Upper lobe of left lung (tissue), 6 donors: ENCODE measurements at regions not wholly inside any gene's neighbourhood (a gene's known extent, or its start where the extent isn't known, plus 50 kb on each side); places are given as distances from the start of the nearest gene placed in this dataset.

ENCODE experiments used
- ATAC-seq, 2 donors: fragments of 200-7000 bp; cut with Tn5 transposase; one replicate each; pipeline ENCODE4 v1.9.1; 2022; ENCODE audit warnings: mild to moderate bottlenecking in 2 of 2, moderate library complexity in 2 of 2; ENCODE audit not compliant: low FRiP score in 2 of 2
- DNase-seq, 2 donors: peaks; one replicate each; pipeline ENCODE4 v3.0.0-alpha.2; 2019 to 2020
- H3K27ac ChIP-seq, 4 donors: fragments of 200-600 bp; sonication (generic); one replicate each; pipeline ENCODE4 v1.5.1; 2016 to 2019
- H3K27me3 ChIP-seq, 4 donors: fragments of 200-600 bp; sonication (generic); one replicate each; pipeline ENCODE4 v1.5.1; 2017 to 2019
- H3K36me3 ChIP-seq, 4 donors: fragments of 200-600 bp; sonication (generic); one replicate each; pipeline ENCODE4 v1.5.1; 2016 to 2019
- H3K4me1 ChIP-seq, 4 donors: fragments of 200-600 bp; sonication (generic); one replicate each; pipeline ENCODE4 v1.5.1; 2018 to 2019
- H3K4me3 ChIP-seq, 4 donors: fragments of 200-600 bp; sonication (generic); one replicate each; pipeline ENCODE4 v1.5.1; 2017 to 2019; ENCODE audit warnings: mild to moderate bottlenecking in 2 of 4, moderate library complexity in 1 of 4
- H3K9me3 ChIP-seq, 4 donors: fragments of 200-600 bp; sonication (generic); one replicate each; pipeline ENCODE4 v1.5.1; 2018 to 2019
- CTCF ChIP-seq, 6 experiments: fragments of 450-650 bp in 4 of 6; fragments of 200-600 bp in 2 of 6; sonication (generic) in 2 of 6; IDR thresholded peaks; one replicate each; pipeline ENCODE4 v1.5.1; 2016 to 2019; ENCODE audit warnings: antibody characterized with exemption in 6 of 6
- EP300 ChIP-seq, 4 donors: sonication (generic); formaldehyde crosslinking; IDR thresholded peaks; one replicate each; pipeline ENCODE4 v1.5.1; 2017; ENCODE audit warnings: antibody characterized with exemption in 4 of 4, control low read depth in 2 of 4
- POLR2A ChIP-seq, 4 donors: fragments of 450-650 bp; IDR thresholded peaks; one replicate each; pipeline ENCODE4 v1.5.1; 2016 to 2017; ENCODE audit warnings: antibody characterized with exemption in 4 of 4, mild to moderate bottlenecking in 2 of 4
- POLR2AphosphoS5 ChIP-seq, 2 donors: sonication (generic); formaldehyde crosslinking; IDR thresholded peaks; one replicate each; pipeline ENCODE4 v1.5.1; 2017; ENCODE audit warnings: antibody characterized with exemption in 2 of 2
- WGBS, 2 donors: methylation state at CpG; one replicate each; pipeline ENCODE4 v1.1.5; 2017 to 2018; 5-methylcytosine and 5-hydroxymethylcytosine counted together
- donor health status: DM: no; HTN: no; CAD: no; lungs with moderate emphysema.
- donor health status: DM: no; HTN: yes; CAD: no; lungs with severe emphysema.

- no peak for ATAC-seq
- WGBS, 2 donors = 84 to 87% methylated on average over 3 of the region's 3 CpGs
- no peak for TF ChIP-seq CTCF (IDR thresholded peaks at IDR 0.05)
- TF ChIP-seq POLR2A (IDR thresholded peaks at IDR 0.05) = no peak
- TF ChIP-seq POLR2AphosphoS5 (IDR thresholded peaks at IDR 0.05) = no peak
- no peak for TF ChIP-seq EP300 (IDR thresholded peaks at IDR 0.05)
- H3K27ac ChIP-seq = no peak overlapping the region
- H3K36me3 ChIP-seq = no peaks in the 10 kb centered on the region
- peaks cover 0 to 10% (median 3%) of the 10 kb centered on the region in 4 donors for H3K4me1 ChIP-seq
- peaks cover 0 to 8% (median 0%) of the 10 kb centered on the region in 4 donors for H3K27me3 ChIP-seq
- DNase-seq = no peak
- no peak overlapping the region for H3K4me3 ChIP-seq
- H3K9me3 ChIP-seq = no peaks in the 10 kb centered on the region
Measured at GRCh38 chr9:36768677-36769076, 196.0 kb downstream of the MELK start.

GRCh38 chr9:36770025-36770424 lies 197.3 kb downstream of the MELK start:
- no peaks in the 10 kb centered on the region for H3K36me3 ChIP-seq
- H3K9me3 ChIP-seq = no peaks in the 10 kb centered on the region
- TF ChIP-seq POLR2A (IDR thresholded peaks at IDR 0.05) (no peak), POLR2AphosphoS5 (IDR thresholded peaks at IDR 0.05) (no peak), EP300 (IDR thresholded peaks at IDR 0.05) (no peak), CTCF (IDR thresholded peaks at IDR 0.05) (no peak)
- 72 to 82% methylated on average over 8 to 9 of the region's 9 CpGs for WGBS, 2 donors
- DNase-seq (no peak), ATAC-seq (no peak)
- no peak overlapping the region for H3K4me3 ChIP-seq
- no peak overlapping the region for H3K27ac ChIP-seq
- peaks cover 0 to 10% (median 3%) of the 10 kb centered on the region in 4 donors for H3K4me1 ChIP-seq
- peaks cover 0 to 8% (median 0%) of the 10 kb centered on the region in 4 donors for H3K27me3 ChIP-seq

GRCh38 chr9:36772449-36773403 lies 200.0 kb downstream of the MELK start:
- Histone ChIP-seq H3K4me1 (no peaks in the 10 kb centered on the region), H3K27ac (no peak overlapping the region), H3K36me3 (no peaks in the 10 kb centered on the region), H3K27me3 (peaks cover 0 to 8% (median 0%) of the 10 kb centered on the region in 4 donors), H3K4me3 (no peak overlapping the region), H3K9me3 (no peaks in the 10 kb centered on the region)
- DNase-seq (no peak), ATAC-seq (no peak)
- TF ChIP-seq EP300 (IDR thresholded peaks at IDR 0.05) (no peak), POLR2A (IDR thresholded peaks at IDR 0.05) (no peak)
- 33 to 41% methylated on average over 14 to 18 of the region's 18 CpGs for WGBS, 2 donors

GRCh38 chr9:36778682-36779081 lies 206.0 kb downstream of the MELK start:
- DNase-seq = no peak
- Histone ChIP-seq H3K4me3 (no peak overlapping the region), H3K27me3 (no peaks in the 10 kb centered on the region), H3K9me3 (no peaks in the 10 kb centered on the region), H3K27ac (no peak overlapping the region), H3K36me3 (no peaks in the 10 kb centered on the region), H3K4me1 (no peaks in the 10 kb centered on the region)
- TF ChIP-seq POLR2A (IDR thresholded peaks at IDR 0.05) (no peak), CTCF (IDR thresholded peaks at IDR 0.05) (no peak), POLR2AphosphoS5 (IDR thresholded peaks at IDR 0.05) (no peak), EP300 (IDR thresholded peaks at IDR 0.05) (no peak)
- WGBS, 2 donors = 73 to 75% methylated on average over 3 of the region's 3 CpGs
- no peak for ATAC-seq

- 51 to 55% methylated on average over 8 of the region's 8 CpGs for WGBS, 2 donors
- DNase-seq (no peak), ATAC-seq (no peak)
- Histone ChIP-seq H3K4me3 (no peak overlapping the region), H3K27ac (no peak overlapping the region), H3K36me3 (no peaks in the 10 kb centered on the region), H3K9me3 (no peaks in the 10 kb centered on the region), H3K27me3 (no peaks in the 10 kb centered on the region), H3K4me1 (no peaks in the 10 kb centered on the region)
- no peak for TF ChIP-seq EP300 (IDR thresholded peaks at IDR 0.05)
- TF ChIP-seq POLR2A (IDR thresholded peaks at IDR 0.05) = no peak
- no peak for TF ChIP-seq CTCF (IDR thresholded peaks at IDR 0.05)
- no peak for TF ChIP-seq POLR2AphosphoS5 (IDR thresholded peaks at IDR 0.05)
Measured at GRCh38 chr9:36779582-36779981, 206.9 kb downstream of the MELK start.
